Ovary (tissue), 7 donors: ENCODE measurements at regions not wholly inside any gene's neighbourhood (a gene's known extent, or its start where the extent isn't known, plus 50 kb on each side); places are given as distances from the start of the nearest gene placed in this dataset.
"Not testable (repeated sequence)": the region's sequence is repeated elsewhere in the genome, so short reads cannot be mapped to it uniquely, and the experiment has no call there.

Experiments used
- DNase-seq, 5 donors: peaks; one replicate each; pipeline ENCODE4 v3.0.0-alpha.2; 2019 to 2020
- H3K27ac ChIP-seq, 2 donors: fragments of 200-600 bp; one replicate each; pipeline versions ENCODE4 v1.5.1 to v1.8.0; 2019 to 2022
- H3K27me3 ChIP-seq: fragments of 200-600 bp; one replicate; pipeline ENCODE4 v1.8.0; 2022
- H3K36me3 ChIP-seq: fragments of 200-600 bp; sonication (generic); one replicate; pipeline ENCODE4 v1.5.1; 2019
- H3K4me1 ChIP-seq: one replicate; pipeline ENCODE4 v1.8.1; 2013; ENCODE audit warnings: mild to moderate bottlenecking, moderate library complexity; ENCODE audit not compliant: insufficient read depth
- H3K4me3 ChIP-seq: fragments of 200-600 bp; sonication (generic); one replicate; pipeline ENCODE4 v1.5.1; 2017
- H3K9me3 ChIP-seq, 2 donors: fragments of 200-600 bp in 1 of 2; sonication (generic) in 1 of 2; one replicate each; pipeline versions ENCODE4 v1.5.1 to v1.8.1; 2013 to 2019; ENCODE audit warnings: mild to moderate bottlenecking in 1 of 2, moderate library complexity in 1 of 2
- EP300 ChIP-seq: sonication (generic); formaldehyde crosslinking; IDR thresholded peaks from one replicate; pipeline ENCODE4 v1.6.1; 2017; ENCODE audit warnings: antibody characterized with exemption
- POLR2A ChIP-seq: fragments of 450-650 bp; IDR thresholded peaks from one replicate; pipeline ENCODE4 v1.6.1; 2017; ENCODE audit warnings: antibody characterized with exemption, mild to moderate bottlenecking, moderate library complexity
- WGBS, 3 donors: extraction: QIAGEN DNeasy Blood & Tissue Kit in 1 of 3; methylation state at CpG; one replicate each; pipeline versions ENCODE4 v1.1.5 to v1.1.7; 2013 to 2017; 5-methylcytosine and 5-hydroxymethylcytosine counted together
- intact Hi-C, 4 donors: fragments of 100-400 bp; cut with DNase I; formaldehyde crosslinking; loops; one replicate each; pipeline versions ENCODE4 v1.11.0 to v1.15.1; 2022 to 2023
- TF ChIP-seq, protein P1 (sequence below), 3 donors: fragments of 450-650 bp in 2 of 3; fragments of 200-600 bp in 1 of 3; IDR thresholded peaks; one replicate each; pipeline versions ENCODE4 v1.5.1 to v1.8.0; 2016 to 2022; ENCODE audit warnings: antibody characterized with exemption in 3 of 3, mild to moderate bottlenecking in 1 of 3
- donor health status: DM: no; HTN: no; CAD: no; lungs with moderate emphysema.
- donor health status: DM: no; HTN: no; CAD: no.
- donor health status: Bipolar disorder and iron deficiency.
- donor health status: DM: no; HTN: no; CAD: no.
- donor health status: DM: yes; HTN: yes; CAD: no.

DNA sequence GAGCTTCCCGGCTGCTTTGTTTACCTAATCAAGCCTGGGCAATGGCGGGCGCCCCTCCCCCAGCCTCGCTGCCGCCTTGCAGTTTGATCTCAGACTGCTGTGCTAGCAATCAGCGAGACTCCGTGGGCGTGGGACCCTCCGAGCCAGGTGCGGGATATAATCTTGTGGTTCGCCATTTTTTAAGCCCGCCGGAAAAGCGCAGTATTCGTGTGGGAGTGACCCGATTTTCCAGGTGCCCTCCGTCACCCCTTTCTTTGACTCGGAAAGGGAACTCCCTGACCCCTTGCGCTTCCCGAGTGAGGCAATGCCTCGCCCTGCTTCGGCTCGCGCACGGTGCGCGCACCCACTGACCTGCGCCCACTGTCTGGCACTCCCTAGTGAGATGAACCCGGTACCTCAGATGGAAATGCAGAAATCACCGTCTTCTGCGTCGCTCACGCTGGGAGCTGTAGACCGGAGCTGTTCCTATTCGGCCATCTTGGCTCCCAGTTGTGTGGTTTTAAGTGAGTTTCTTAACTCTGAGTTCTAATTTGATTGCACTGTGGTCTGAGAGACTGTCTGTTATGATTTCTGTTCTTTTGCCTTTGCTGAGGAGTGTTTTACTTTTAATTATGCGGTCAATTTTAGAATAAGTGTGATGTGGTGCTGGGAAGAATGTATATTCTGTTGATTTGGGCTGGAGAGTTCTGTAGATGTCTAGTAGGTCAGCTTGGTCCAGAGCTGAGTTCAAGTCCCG lies 71.9 kb downstream of the ADCYAP1 start:
- DNase-seq, H3K27ac ChIP-seq, H3K27me3 ChIP-seq, intact Hi-C loops, H3K36me3 ChIP-seq, H3K4me3 ChIP-seq, H3K9me3 ChIP-seq, H3K4me1 ChIP-seq: not testable (repeated sequence)
- 80 to 90% (median 81%) methylated on average over 18 to 27 of the region's 37 CpGs for WGBS, 3 donors

GRCh38 chr18:977327-977726 lies 72.7 kb downstream of the ADCYAP1 start:
- H3K9me3 ChIP-seq, H3K4me3 ChIP-seq, intact Hi-C loops, H3K27ac ChIP-seq, H3K36me3 ChIP-seq, H3K4me1 ChIP-seq, DNase-seq, H3K27me3 ChIP-seq: not testable (repeated sequence)
- 79 to 84% (median 82%) methylated on average over 1 of the region's 1 CpG for WGBS, 3 donors

GRCh38 chr18:977732-978131 lies 73.1 kb downstream of the ADCYAP1 start:
- H3K9me3 ChIP-seq, H3K27me3 ChIP-seq, H3K4me1 ChIP-seq, intact Hi-C loops, DNase-seq, H3K36me3 ChIP-seq, H3K4me3 ChIP-seq, H3K27ac ChIP-seq: not testable (repeated sequence)
- 72 to 73% (median 73%) methylated on average over 3 of the region's 3 CpGs for WGBS, 3 donors

- no peaks in the 10 kb centered on the region for H3K36me3 ChIP-seq
- TF ChIP-seq, protein P1, sequence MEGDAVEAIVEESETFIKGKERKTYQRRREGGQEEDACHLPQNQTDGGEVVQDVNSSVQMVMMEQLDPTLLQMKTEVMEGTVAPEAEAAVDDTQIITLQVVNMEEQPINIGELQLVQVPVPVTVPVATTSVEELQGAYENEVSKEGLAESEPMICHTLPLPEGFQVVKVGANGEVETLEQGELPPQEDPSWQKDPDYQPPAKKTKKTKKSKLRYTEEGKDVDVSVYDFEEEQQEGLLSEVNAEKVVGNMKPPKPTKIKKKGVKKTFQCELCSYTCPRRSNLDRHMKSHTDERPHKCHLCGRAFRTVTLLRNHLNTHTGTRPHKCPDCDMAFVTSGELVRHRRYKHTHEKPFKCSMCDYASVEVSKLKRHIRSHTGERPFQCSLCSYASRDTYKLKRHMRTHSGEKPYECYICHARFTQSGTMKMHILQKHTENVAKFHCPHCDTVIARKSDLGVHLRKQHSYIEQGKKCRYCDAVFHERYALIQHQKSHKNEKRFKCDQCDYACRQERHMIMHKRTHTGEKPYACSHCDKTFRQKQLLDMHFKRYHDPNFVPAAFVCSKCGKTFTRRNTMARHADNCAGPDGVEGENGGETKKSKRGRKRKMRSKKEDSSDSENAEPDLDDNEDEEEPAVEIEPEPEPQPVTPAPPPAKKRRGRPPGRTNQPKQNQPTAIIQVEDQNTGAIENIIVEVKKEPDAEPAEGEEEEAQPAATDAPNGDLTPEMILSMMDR (IDR thresholded peaks at IDR 0.05), result no peak
- TF ChIP-seq POLR2A (no peak), EP300 (no peak)
- no peak overlapping the region for H3K27ac ChIP-seq
- intact Hi-C loops, result no loop called here
- H3K9me3 ChIP-seq, result no peaks in the 10 kb centered on the region
- no peaks in the 10 kb centered on the region for H3K4me1 ChIP-seq
- H3K27me3 ChIP-seq, result no peaks in the 10 kb centered on the region
- DNase-seq, result no peak
- 78 to 89% (median 80%) methylated on average over 4 of the region's 4 CpGs for WGBS, 3 donors
- H3K4me3 ChIP-seq, result no peak overlapping the region
These were observed 75.9 kb downstream of the ADCYAP1 start for GRCh38 chr18:980586-980985.

DNA sequence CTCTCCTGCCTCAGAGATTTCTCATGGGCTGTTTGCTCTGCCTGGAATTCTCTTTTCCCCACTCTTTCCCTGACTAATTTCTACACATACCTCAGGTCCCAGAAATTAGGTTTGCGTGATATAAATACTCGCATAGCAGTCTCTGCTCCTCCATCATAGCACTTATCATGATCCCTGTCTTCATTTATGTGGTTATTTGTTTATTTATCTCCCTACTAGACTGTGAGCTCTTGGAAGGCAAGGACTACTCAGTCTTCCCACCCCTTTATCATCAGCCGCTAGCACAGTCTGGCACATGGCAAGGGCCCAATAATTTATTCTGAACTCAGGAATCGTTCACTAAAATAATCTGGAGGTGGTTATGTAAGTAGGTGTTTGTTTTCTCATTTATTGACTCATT lies 79.3 kb downstream of the ADCYAP1 start:
- H3K36me3 ChIP-seq, result no peaks in the 10 kb centered on the region
- no peaks in the 10 kb centered on the region for H3K27me3 ChIP-seq
- no peaks in the 10 kb centered on the region for H3K9me3 ChIP-seq
- intact Hi-C loops, result no loop called here
- H3K27ac ChIP-seq, result no peak overlapping the region
- H3K4me1 ChIP-seq, result no peaks in the 10 kb centered on the region
- 69 to 74% (median 72%) methylated on average over 4 of the region's 4 CpGs for WGBS, 3 donors
- DNase-seq, result no peak
- no peak for TF ChIP-seq POLR2A
- TF ChIP-seq, protein P1 (IDR thresholded peaks at IDR 0.05), result no peak
- TF ChIP-seq EP300, result no peak
- no peak overlapping the region for H3K4me3 ChIP-seq

DNA sequence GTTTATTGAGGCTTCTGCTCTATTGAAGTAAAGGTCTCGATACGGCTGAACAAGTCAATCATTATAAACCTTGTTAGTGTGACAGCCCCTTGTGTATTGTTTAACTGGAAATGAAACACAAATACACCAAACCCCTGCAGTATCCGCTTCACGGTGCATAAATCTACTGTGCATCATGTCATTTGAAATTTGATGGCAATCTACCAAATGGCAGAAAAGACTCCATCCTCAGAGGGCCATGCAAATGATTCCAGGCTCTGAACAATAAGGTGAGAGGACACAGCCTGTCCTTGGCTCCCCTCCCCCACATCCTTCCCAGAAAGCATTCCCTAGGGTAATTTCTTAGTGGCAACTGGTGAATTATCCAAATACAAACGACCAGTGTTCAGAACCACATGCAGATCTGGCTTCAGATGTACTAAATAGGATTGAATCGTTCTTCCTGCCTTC lies 80.6 kb downstream of the ADCYAP1 start:
- Histone ChIP-seq H3K4me3 (no peak overlapping the region), H3K4me1 (no peaks in the 10 kb centered on the region), H3K36me3 (no peaks in the 10 kb centered on the region), H3K9me3 (no peaks in the 10 kb centered on the region), H3K27me3 (no peaks in the 10 kb centered on the region), H3K27ac (no peak overlapping the region)
- 54 to 61% (median 57%) methylated on average over 6 of the region's 6 CpGs for WGBS, 3 donors
- TF ChIP-seq EP300 (no peak), POLR2A (no peak)
- TF ChIP-seq, protein P1 (IDR thresholded peaks at IDR 0.05), result no peak
- intact Hi-C loops, result no loop called here
- no peak for DNase-seq
